ENCODE measurements at regions not wholly inside any gene's neighbourhood (a gene's known extent, or its start where the extent isn't known, plus 50 kb on each side); places are given as distances from the start of the nearest gene placed in this dataset.

GRCh38 chr3:35241236-35241635 is 398.1 kb upstream of the ARPP21 start:
- Histone ChIP-seq H3K36me3 (ENCODE audit: control insufficient read depth in 2 of 2, extremely low read depth in 1 of 2, insufficient read depth in 2 of 2, low read length in 2 of 2) (no peaks in the 10 kb centered on the region), H3K9me1 (ENCODE audit: control insufficient read depth, extremely low read depth, insufficient read depth, low read length) (no peaks in the 10 kb centered on the region), H3K4me3 (ENCODE audit: control insufficient read depth in 2 of 3, extremely low read depth in 1 of 3, insufficient read depth in 2 of 3, low read depth in 1 of 3, low read length in 3 of 3) (no peak overlapping the region), H3K4me2 (ENCODE audit: control insufficient read depth, extremely low read depth, insufficient read depth, low read depth, low read length) (no peak overlapping the region), H3K27me3 (ENCODE audit: control insufficient read depth, extremely low read depth, insufficient read depth, low read length) (no peaks in the 10 kb centered on the region), H3K9ac (ENCODE audit: control insufficient read depth, extremely low read depth, insufficient read depth, low read length) (no peak overlapping the region), H3K9me3 (ENCODE audit: control insufficient read depth, low read depth, low read length) (no peaks in the 10 kb centered on the region), H3K27ac (ENCODE audit: control insufficient read depth, insufficient read depth, low read length) (no peak overlapping the region), H3K79me2 (ENCODE audit: control insufficient read depth, insufficient read depth, low read length) (no peaks in the 10 kb centered on the region), H2AFZ (ENCODE audit: control insufficient read depth, low read length) (no peak overlapping the region), H4K20me1 (ENCODE audit: control insufficient read depth, extremely low read depth, insufficient read depth, low read length) (no peaks in the 10 kb centered on the region), H3K4me1 (ENCODE audit: control insufficient read depth, extremely low read depth, insufficient read depth, low read length) (no peaks in the 10 kb centered on the region)
- dilution Hi-C loops (cut with MboI; ENCODE audit: extremely low pct_ligation_motif_present, low sequenced_read_pairs): no loop called here
- TF ChIP-seq CTCF (optimal IDR thresholded peaks at IDR 0.05 in 1 of 3, IDR thresholded peaks at IDR 0.05 in 1 of 3, conservative IDR thresholded peaks at IDR 0.05 in 1 of 3; ENCODE audit: extremely low read depth in 1 of 3, insufficient read depth in 2 of 3, low read length in 3 of 3): no peak
- TF ChIP-seq EZH2 (IDR thresholded peaks at IDR 0.05; ENCODE audit: low read length): no peak
- FAIRE-seq (no peak), DNase-seq (ENCODE audit: low read depth, low spot score) (no peak)

- no peaks in the 10 kb centered on the region for H3K4me1 ChIP-seq (ENCODE audit: control insufficient read depth, extremely low read depth, insufficient read depth, low read length)
- no peak overlapping the region for H3K4me3 ChIP-seq (ENCODE audit: control insufficient read depth in 2 of 3, extremely low read depth in 1 of 3, insufficient read depth in 2 of 3, low read depth in 1 of 3, low read length in 3 of 3)
- dilution Hi-C loops (cut with MboI; ENCODE audit: extremely low pct_ligation_motif_present, low sequenced_read_pairs): no loop called here
- TF ChIP-seq EZH2 (IDR thresholded peaks at IDR 0.05; ENCODE audit: low read length): no peak
- no peak for TF ChIP-seq CTCF (optimal IDR thresholded peaks at IDR 0.05 in 1 of 3, IDR thresholded peaks at IDR 0.05 in 1 of 3, conservative IDR thresholded peaks at IDR 0.05 in 1 of 3; ENCODE audit: extremely low read depth in 1 of 3, insufficient read depth in 2 of 3, low read length in 3 of 3)
- H3K9me1 ChIP-seq (ENCODE audit: control insufficient read depth, extremely low read depth, insufficient read depth, low read length): no peaks in the 10 kb centered on the region
- no peak overlapping the region for H3K9ac ChIP-seq (ENCODE audit: control insufficient read depth, extremely low read depth, insufficient read depth, low read length)
- no peaks in the 10 kb centered on the region for H3K9me3 ChIP-seq (ENCODE audit: control insufficient read depth, low read depth, low read length)
- no peak overlapping the region for H3K4me2 ChIP-seq (ENCODE audit: control insufficient read depth, extremely low read depth, insufficient read depth, low read depth, low read length)
- no peaks in the 10 kb centered on the region for H4K20me1 ChIP-seq (ENCODE audit: control insufficient read depth, extremely low read depth, insufficient read depth, low read length)
- no peak overlapping the region for H2AFZ ChIP-seq (ENCODE audit: control insufficient read depth, low read length)
- no peak for FAIRE-seq
- no peak overlapping the region for H3K27ac ChIP-seq (ENCODE audit: control insufficient read depth, insufficient read depth, low read length)
- H3K36me3 ChIP-seq (ENCODE audit: control insufficient read depth in 2 of 2, extremely low read depth in 1 of 2, insufficient read depth in 2 of 2, low read length in 2 of 2): no peaks in the 10 kb centered on the region
- no peak for DNase-seq (ENCODE audit: low read depth, low spot score)
- no peaks in the 10 kb centered on the region for H3K27me3 ChIP-seq (ENCODE audit: control insufficient read depth, extremely low read depth, insufficient read depth, low read length)
- H3K79me2 ChIP-seq (ENCODE audit: control insufficient read depth, insufficient read depth, low read length): no peaks in the 10 kb centered on the region
Measured at GRCh38 chr3:35254917-35255316, 384.4 kb upstream of the ARPP21 start.

All from keratinocyte (primary cell).